ENCODE measurements at regions not wholly inside any gene's neighbourhood (a gene's known extent, or its start where the extent isn't known, plus 50 kb on each side); places are given as distances from the start of the nearest gene placed in this dataset.

DNA sequence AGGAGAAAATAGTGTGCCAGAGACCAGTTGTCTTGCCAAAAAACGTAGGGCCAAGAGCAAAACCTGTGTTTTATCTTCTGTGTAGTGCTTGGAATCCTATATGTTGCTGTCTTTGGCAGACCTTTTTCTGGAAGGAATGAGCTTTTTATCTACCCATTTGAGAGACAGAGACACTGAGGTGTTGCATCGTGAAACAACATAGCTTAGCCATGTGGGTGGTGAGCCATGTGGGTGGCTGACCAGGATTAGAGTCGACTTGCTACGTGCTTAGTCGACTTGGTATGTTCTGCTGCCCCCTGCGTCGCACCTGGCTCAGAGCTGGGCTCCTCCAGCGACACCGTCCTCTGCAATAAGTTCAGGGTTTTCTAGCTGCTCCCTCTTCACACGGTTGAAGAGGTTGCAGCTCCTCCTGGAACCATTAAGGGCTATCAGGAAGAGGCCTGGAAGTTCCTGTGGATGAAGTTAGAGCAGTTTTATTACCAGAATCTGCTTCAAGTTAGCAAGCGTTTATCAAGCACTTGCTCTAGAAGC, 175.8 kb downstream of the SH2D4B start:
- TF ChIP-seq, protein P1, sequence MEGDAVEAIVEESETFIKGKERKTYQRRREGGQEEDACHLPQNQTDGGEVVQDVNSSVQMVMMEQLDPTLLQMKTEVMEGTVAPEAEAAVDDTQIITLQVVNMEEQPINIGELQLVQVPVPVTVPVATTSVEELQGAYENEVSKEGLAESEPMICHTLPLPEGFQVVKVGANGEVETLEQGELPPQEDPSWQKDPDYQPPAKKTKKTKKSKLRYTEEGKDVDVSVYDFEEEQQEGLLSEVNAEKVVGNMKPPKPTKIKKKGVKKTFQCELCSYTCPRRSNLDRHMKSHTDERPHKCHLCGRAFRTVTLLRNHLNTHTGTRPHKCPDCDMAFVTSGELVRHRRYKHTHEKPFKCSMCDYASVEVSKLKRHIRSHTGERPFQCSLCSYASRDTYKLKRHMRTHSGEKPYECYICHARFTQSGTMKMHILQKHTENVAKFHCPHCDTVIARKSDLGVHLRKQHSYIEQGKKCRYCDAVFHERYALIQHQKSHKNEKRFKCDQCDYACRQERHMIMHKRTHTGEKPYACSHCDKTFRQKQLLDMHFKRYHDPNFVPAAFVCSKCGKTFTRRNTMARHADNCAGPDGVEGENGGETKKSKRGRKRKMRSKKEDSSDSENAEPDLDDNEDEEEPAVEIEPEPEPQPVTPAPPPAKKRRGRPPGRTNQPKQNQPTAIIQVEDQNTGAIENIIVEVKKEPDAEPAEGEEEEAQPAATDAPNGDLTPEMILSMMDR (IDR thresholded peaks at IDR 0.05; ENCODE audit: poor library complexity): no peak
- TF ChIP-seq EZH2phosphoT487 (IDR thresholded peaks at IDR 0.05; ENCODE audit: low read depth, severe bottlenecking, unreplicated experiment): no peak
